HG02571 (cell line): ENCODE measurements at regions not wholly inside any gene's neighbourhood (a gene's known extent, or its start where the extent isn't known, plus 50 kb on each side); places are given as distances from the start of the nearest gene placed in this dataset.

ENCODE experiments used
- ATAC-seq: cut with Tn5 transposase; IDR thresholded peaks from one replicate; pipeline ENCODE4 v1.9.1; 2021; ENCODE audit warnings: mild to moderate bottlenecking, moderate library complexity; ENCODE audit not compliant: unreplicated experiment

DNA sequence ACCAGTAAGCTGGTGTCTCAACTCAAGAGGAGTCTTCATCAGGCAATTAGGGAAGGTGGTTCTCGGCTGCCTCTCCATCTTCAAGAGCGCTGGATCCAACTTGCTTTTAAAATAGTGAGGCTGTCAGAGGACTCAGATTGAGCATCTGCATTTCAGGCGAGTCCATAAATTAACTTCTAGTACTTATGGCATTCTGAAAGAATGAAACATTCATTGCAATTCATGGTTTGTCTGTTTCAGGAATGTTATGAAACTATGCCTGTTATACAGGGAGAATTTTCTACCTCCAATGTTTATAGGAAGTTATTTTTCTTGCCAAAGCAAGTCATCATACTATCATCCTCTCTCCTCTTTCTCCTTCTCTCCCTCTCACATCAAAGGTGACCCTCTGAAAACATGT lies 883.2 kb downstream of the SLC4A3 start:
- no peak for ATAC-seq

GRCh38 chr2:220512419-220512818 lies 885.0 kb downstream of the SLC4A3 start:
- ATAC-seq: no peak

DNA sequence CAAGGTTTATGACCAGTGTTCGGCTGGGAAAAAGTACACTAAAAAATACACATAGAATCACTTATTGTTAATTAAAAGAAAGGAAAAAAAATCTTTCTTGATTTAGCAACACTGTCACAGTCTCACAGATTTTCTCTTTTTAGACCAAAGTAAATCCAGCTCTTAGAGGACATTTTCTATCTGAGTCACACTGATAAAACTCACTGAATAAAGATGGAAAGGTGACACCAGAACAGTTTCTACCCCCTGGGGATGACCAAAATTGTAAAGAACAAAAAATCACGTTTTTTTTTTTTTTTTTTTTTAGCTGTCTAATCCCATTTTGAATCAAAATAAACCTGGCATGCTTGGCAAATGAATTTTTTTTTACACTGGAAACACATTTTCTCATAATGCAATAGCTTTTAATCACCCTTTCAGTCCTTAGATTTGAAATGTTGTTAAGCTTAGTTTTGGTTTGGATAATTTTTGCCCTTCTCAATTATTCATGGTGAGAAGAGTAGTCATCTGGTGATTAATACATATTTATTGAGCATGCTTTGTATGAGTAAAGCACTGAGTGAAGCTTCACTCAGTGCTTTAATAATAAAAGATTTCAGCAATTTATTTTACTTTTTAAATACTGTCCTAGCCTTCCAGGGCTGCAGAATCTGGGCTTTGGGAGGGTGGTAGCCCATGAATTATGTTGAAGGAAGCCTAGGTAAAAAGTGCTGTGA lies 886.3 kb downstream of the SLC4A3 start:
- no peak for ATAC-seq

DNA sequence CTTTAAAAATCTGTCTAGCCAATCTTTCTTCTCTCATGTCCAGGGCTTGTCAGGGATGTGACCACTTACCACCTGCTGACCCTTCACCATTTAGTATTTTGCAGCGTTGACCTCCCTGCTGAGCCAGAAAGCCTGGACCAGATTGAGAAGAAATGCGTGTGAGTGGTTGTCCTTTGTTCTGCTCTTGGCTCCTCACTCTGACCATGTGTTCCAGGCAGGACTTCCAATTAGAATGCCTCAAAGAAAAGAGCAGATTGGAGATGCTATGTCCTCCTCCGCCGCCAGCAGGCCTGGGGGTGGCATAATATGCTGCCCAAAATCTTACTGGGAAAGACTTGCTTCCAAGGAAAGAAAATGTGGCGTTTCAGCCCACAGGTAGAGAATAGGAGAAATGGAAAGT lies 894.1 kb downstream of the SLC4A3 start:
- ATAC-seq: no peak

- no peak for ATAC-seq
Measured at GRCh38 chr2:220528180-220528675, 900.8 kb downstream of the SLC4A3 start.

GRCh38 chr2:220531216-220531615 lies 903.8 kb downstream of the SLC4A3 start:
- ATAC-seq: no peak

DNA sequence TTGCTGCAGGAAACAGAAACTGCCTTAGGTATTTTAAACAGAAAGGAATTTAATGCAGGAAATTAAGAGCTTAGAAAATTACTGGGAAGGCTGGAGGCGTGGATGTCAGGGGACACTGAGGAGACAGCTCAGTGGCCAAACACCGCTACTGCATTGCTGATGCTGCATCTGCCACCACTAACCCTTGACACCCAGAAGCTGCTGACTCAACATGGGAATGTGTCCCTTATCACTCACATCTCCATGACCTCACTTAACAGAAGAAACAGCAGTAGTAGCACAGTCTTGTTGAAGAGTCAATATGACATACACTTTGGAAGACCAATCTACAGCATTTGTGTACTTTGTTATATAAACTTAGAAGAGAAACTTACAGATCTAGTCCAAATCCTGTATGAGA lies 906.1 kb downstream of the SLC4A3 start:
- ATAC-seq: no peak

GRCh38 chr2:220539481-220539880 lies 912.1 kb downstream of the SLC4A3 start:
- no peak for ATAC-seq

DNA sequence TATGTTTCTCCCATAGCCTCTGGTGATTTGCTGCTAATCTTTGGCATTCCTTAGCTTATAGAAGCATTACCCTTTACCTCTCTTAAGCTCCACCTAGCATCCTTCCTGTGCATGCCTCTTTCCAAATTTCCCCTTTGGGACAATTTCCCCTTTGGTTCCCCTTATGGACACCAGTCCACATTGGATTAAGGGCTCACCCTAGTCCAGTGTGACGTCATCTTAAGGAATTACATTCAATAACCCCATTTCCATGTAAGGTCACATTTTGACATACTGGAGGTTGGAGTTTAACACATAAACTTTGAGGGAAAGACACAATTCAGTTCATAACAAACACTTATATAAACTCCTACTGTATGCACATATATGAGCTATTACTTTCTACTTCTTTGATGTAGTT lies 916.6 kb downstream of the SLC4A3 start:
- ATAC-seq: no peak

GRCh38 chr2:220550995-220551700 lies 923.7 kb downstream of the SLC4A3 start:
- ATAC-seq: no peak

GRCh38 chr2:220552790-220553535 lies 925.5 kb downstream of the SLC4A3 start:
- no peak for ATAC-seq

- ATAC-seq: no peak
Measured at GRCh38 chr2:220555961-220556630, 928.7 kb downstream of the SLC4A3 start.

DNA sequence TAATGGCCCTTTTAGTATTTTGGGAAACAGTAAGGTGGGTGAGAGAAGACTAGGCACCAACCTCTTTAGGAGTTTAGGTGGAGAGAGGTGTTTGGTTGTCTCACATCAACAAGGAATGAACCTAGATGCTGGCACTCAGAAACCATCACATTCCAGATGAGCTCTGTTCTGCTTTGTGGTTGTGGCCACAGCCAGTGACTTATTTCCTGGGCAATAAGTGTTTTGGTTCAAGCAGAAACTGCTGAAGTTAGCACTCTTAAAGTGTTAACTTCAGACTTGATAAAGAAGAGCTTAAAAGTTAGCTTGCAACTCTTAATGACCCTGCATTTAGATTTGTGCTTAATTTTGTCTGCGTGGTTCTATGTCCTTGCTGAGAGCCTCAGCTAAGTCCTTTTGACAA lies 929.2 kb downstream of the SLC4A3 start:
- no peak for ATAC-seq

GRCh38 chr2:220560192-220560591 lies 932.8 kb downstream of the SLC4A3 start:
- ATAC-seq: no peak

GRCh38 chr2:220562375-220563140 lies 935.1 kb downstream of the SLC4A3 start:
- ATAC-seq: no peak

DNA sequence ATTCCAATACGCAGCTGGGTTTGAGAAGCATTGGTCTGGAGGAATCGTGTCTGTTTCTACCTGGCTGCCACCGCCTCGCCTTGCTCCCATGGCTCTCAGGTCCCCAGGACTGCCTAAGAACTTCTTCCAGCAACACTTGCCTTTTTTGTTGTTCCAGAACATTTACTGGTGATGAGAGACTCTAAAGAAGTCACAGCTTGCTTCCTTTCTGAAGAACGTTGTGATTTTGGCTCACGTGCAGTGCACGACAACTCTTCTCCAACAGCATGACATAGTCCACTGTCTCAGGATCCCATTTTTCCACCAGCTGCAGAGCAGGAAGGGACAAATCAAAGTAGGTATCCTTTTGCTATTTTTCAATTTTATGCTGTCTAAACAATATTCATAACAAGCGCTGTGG lies 940.9 kb downstream of the SLC4A3 start:
- ATAC-seq: no peak

DNA sequence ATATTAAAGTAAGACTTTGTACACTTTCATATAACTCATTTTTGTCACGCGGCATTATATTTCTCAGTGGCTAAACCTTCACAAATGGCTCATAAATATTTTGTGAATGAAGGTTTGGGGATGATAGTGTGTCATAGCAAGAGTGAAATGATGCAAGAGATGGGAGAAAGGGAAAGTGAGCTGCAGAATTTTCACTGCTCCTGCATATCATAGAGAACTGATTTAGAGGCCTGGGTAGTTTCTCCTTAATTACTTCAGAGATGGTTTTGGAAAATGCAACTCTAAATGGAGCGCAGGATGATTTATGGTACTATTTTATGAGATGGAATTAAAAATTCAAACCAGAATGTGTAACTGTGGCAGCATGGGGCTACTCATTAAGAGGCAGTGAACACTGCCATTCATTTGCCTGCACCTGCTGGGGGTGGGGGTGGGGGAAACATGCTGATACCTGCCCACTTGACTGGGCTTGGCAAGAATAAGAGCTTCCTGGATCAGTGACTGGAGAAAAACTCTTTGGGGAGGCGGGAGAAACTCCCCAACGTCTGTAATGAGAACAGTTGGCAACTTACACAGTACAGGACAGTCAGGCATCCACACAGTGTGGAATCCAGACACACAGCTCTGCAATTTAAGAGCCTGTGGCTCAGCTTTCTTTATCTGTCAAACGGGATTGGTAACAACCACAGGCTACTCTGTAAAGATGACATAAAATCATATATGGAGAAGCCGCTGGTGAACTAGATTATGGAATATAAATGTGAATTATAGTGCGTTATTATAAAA lies 941.9 kb downstream of the SLC4A3 start:
- no peak for ATAC-seq

DNA sequence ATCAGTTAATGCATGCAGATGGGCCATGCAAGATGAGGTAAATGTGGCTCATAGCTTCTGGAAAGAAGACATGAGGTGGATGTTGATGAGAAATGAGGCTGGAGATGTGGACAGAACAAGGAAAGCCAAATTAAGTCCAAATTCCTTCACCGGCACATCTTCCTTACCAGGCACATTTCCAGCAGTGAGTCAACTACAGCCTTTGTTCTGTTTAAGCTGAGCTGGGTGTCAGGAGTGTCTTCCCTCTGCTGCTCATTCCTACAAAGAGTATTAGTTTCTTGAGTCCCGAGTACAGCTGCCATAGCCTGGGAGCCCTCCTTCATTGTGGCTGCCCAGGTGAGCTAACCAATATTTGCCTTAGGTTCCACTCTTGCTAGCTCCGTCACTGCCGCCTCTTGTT lies 945.0 kb downstream of the SLC4A3 start:
- ATAC-seq: no peak

GRCh38 chr2:220574038-220574437 lies 946.6 kb downstream of the SLC4A3 start:
- no peak for ATAC-seq

DNA sequence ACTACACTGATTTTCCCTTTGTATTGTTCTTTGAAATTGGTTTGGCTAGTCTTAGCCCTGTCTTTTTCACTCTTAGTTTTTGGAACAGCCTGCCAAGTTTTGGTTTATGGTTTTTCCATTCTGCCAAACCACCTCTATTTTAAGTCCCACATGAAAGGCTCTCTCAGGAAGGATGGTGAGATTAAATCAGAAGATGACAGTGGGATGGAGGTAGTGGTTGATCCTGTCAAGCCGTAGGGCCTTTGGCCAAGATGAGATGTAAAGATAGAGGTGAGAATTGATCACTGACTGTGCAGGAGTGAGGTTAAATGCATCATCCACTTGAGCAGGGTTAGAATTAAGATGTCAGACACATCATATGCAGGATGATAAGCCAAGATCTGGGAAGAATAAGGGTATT lies 948.5 kb downstream of the SLC4A3 start:
- no peak for ATAC-seq
